CD4-positive, alpha-beta memory T cell (primary cell): ENCODE measurements at regions not wholly inside any gene's neighbourhood (a gene's known extent, or its start where the extent isn't known, plus 50 kb on each side); places are given as distances from the start of the nearest gene placed in this dataset.

Experiments used
- CTCF ChIA-PET: fragments of 350-600 bp; sonication (Branson Sonifier 250); formaldehyde crosslinking; loops from one replicate; lab custom pipeline; 2021; ENCODE audit warnings: inconsistent platforms; ENCODE audit not compliant: partially characterized antibody; lab: Charles Lee
- POLR2A ChIA-PET: fragments of 350-600 bp; sonication (Branson Sonifier 250); formaldehyde crosslinking; loops from one replicate; lab custom pipeline; 2021; ENCODE audit not compliant: partially characterized antibody; lab: Charles Lee
- DNase-seq, 5 donors: peaks; one replicate each; pipeline versions ENCODE4 v3.0.0 to v3.0.0-alpha.2; 2020 to 2022; ENCODE audit warnings: mixed read lengths in 1 of 5
- H3K27ac ChIP-seq: one replicate; pipeline ENCODE4 v1.7.0; 2013; ENCODE audit warnings: low read depth, low read length
- H3K27me3 ChIP-seq: 2 replicates; pipeline ENCODE4 v1.7.0; 2013; ENCODE audit warnings: mild to moderate bottlenecking, low read length, moderate library complexity; ENCODE audit not compliant: insufficient read depth
- H3K36me3 ChIP-seq: 2 replicates; pipeline ENCODE4 v1.7.0; 2013; ENCODE audit warnings: mild to moderate bottlenecking, low read length, moderate library complexity; ENCODE audit not compliant: insufficient read depth
- H3K4me1 ChIP-seq: 2 replicates; pipeline ENCODE4 v1.7.0; 2013; ENCODE audit warnings: mild to moderate bottlenecking, low read length, moderate library complexity; ENCODE audit not compliant: insufficient read depth
- H3K4me3 ChIP-seq, 2 donors: one replicate each; pipeline ENCODE4 v1.7.0; 2013; ENCODE audit warnings: low read length in 2 of 2, mild to moderate bottlenecking in 1 of 2
- H3K9me3 ChIP-seq, 2 donors: one replicate each; pipeline ENCODE4 v1.7.0; 2013; ENCODE audit warnings: low read length in 2 of 2, control low read depth in 1 of 2; ENCODE audit not compliant: control insufficient read depth in 1 of 2
- H3K27ac Mint-ChIP-seq, 7 donors: one replicate each; pipeline ENCODE4 v1.8.0; 2020 to 2021; ENCODE audit warnings: mixed read lengths in 7 of 7, mild to moderate bottlenecking in 6 of 7, inconsistent platforms in 3 of 7, moderate library complexity in 3 of 7
- H3K27me3 Mint-ChIP-seq, 2 donors: one replicate each; pipeline ENCODE4 v1.8.0; 2020 to 2021; ENCODE audit warnings: mixed read lengths in 2 of 2
- H3K36me3 Mint-ChIP-seq, 2 donors: one replicate each; pipeline ENCODE4 v1.8.0; 2020 to 2021; ENCODE audit warnings: mixed read lengths in 2 of 2, inconsistent platforms in 1 of 2, mild to moderate bottlenecking in 1 of 2
- H3K4me1 Mint-ChIP-seq, 4 donors: one replicate each; pipeline ENCODE4 v1.8.0; 2020 to 2021; ENCODE audit warnings: mixed read lengths in 4 of 4, mild to moderate bottlenecking in 1 of 4
- H3K4me3 Mint-ChIP-seq, 8 donors: one replicate each; pipeline ENCODE4 v1.8.0; 2020 to 2021; ENCODE audit warnings: mixed read lengths in 8 of 8, mild to moderate bottlenecking in 7 of 8, moderate library complexity in 6 of 8, inconsistent platforms in 3 of 8
- H3K9me3 Mint-ChIP-seq, 8 donors: one replicate each; pipeline ENCODE4 v1.8.0; 2020 to 2021; ENCODE audit warnings: mixed read lengths in 8 of 8, mild to moderate bottlenecking in 5 of 8, inconsistent platforms in 3 of 8, moderate library complexity in 1 of 8
- intact Hi-C: fragments of 100-400 bp; cut with micrococcal nuclease; formaldehyde crosslinking; loops from one replicate; pipeline ENCODE4 v1.15.1; 2023

DNA sequence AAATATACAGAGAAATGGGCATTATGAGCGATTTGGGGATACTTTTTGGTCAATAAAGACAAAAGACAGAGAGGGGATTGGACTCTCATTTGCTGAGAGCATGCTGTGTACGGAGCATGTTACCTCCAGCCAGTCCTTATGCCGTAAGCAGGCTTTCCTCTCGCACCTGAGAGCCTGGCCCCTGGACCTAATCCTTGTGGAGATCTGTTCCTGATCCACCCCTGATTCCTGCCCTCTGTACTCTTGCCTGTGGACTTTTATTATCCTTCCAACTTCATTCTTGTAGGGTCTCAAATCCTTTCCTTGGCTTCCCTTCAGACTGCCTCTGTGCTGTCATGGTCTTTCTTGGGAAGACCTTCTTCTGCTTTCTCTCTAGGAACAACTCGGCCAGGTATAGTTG lies 803.1 kb upstream of the RAB6C start:
- CTCF ChIA-PET = no interaction called here
- no peak overlapping the region for H3K4me3 ChIP-seq
- no peaks in the 10 kb centered on the region for H3K9me3 ChIP-seq

DNA sequence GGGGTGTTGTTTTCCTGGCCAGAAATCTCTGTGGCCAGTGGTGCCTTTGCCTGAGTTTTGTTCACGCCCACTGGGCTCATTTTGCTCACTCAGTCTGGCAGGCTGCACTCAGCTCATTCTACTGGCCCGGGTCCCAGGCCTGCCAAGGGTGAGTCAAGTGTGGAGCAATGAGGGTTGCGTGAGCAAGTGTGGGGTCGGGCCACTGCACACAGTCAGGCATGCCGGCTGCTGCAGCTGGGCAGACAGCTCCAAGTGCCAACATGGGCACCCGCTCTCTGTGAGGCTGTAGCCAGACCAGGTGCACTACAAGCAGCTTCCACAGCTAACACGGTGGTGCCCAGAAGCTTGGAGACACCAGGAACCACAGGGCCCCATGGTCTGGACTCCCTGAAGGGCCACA lies 801.1 kb upstream of the RAB6C start:
- no peak overlapping the region for H3K27ac Mint-ChIP-seq
- no peaks in the 10 kb centered on the region for H3K36me3 Mint-ChIP-seq
- Histone ChIP-seq H3K27ac (no peak overlapping the region), H3K36me3 (no peaks in the 10 kb centered on the region), H3K4me3 (no peak overlapping the region), H3K4me1 (no peaks in the 10 kb centered on the region), H3K27me3 (no peaks in the 10 kb centered on the region), H3K9me3 (no peaks in the 10 kb centered on the region)
- no peaks in the 10 kb centered on the region for H3K27me3 Mint-ChIP-seq
- H3K9me3 Mint-ChIP-seq = peaks cover 0 to 8% (median 1%) of the 10 kb centered on the region in 8 donors
- no peaks in the 10 kb centered on the region for H3K4me1 Mint-ChIP-seq
- ChIA-PET CTCF (no interaction called here), POLR2A (no interaction called here)
- no peak overlapping the region for H3K4me3 Mint-ChIP-seq
- no peak for DNase-seq
- intact Hi-C loops = no loop called here

More for the DNA sequence above, 803.1 kb upstream of the RAB6C start:
- H3K4me3 Mint-ChIP-seq = no peak overlapping the region
- no peak for DNase-seq
- no peak overlapping the region for H3K27ac ChIP-seq
- no peaks in the 10 kb centered on the region for H3K27me3 ChIP-seq
- H3K27ac Mint-ChIP-seq = no peak overlapping the region
- no peaks in the 10 kb centered on the region for H3K36me3 ChIP-seq
- no peaks in the 10 kb centered on the region for H3K27me3 Mint-ChIP-seq
- H3K4me1 ChIP-seq = no peaks in the 10 kb centered on the region
- no peaks in the 10 kb centered on the region for H3K4me1 Mint-ChIP-seq
- peaks cover 0 to 8% (median 4%) of the 10 kb centered on the region in 8 donors for H3K9me3 Mint-ChIP-seq
- intact Hi-C loops = no loop called here
- H3K36me3 Mint-ChIP-seq = no peaks in the 10 kb centered on the region
- POLR2A ChIA-PET = no interaction called here

DNA sequence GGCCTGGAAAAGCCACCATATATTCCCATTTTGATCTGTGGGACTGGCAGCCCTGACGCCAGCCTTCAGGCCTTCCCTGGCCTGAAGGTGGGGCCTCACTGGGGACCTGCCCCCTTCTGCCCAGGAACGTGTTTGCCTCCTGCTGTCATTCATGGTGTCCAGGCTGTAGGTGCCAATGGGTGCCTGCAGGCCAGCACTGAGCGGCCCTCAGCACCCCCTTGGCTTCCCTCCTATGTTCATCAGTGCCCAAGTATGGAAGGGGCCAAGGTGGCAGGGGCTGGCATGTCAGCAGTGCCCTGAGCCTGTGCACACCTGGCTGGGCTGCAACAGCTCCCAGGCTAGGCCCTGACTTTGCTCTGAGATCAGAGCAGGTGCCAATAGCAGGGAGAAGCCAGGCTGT lies 800.3 kb upstream of the RAB6C start:
- intact Hi-C loops = no loop called here
- ChIA-PET CTCF (no interaction called here), POLR2A (no interaction called here)
- Mint-ChIP-seq H3K9me3 (peaks cover 0 to 6% (median 1%) of the 10 kb centered on the region in 8 donors), H3K4me3 (no peak overlapping the region), H3K36me3 (no peaks in the 10 kb centered on the region), H3K27ac (no peak overlapping the region), H3K27me3 (no peaks in the 10 kb centered on the region), H3K4me1 (no peaks in the 10 kb centered on the region)
- no peak for DNase-seq
- Histone ChIP-seq H3K36me3 (no peaks in the 10 kb centered on the region), H3K4me3 (no peak overlapping the region), H3K27ac (no peak overlapping the region), H3K4me1 (no peaks in the 10 kb centered on the region), H3K27me3 (no peaks in the 10 kb centered on the region), H3K9me3 (no peaks in the 10 kb centered on the region)

DNA sequence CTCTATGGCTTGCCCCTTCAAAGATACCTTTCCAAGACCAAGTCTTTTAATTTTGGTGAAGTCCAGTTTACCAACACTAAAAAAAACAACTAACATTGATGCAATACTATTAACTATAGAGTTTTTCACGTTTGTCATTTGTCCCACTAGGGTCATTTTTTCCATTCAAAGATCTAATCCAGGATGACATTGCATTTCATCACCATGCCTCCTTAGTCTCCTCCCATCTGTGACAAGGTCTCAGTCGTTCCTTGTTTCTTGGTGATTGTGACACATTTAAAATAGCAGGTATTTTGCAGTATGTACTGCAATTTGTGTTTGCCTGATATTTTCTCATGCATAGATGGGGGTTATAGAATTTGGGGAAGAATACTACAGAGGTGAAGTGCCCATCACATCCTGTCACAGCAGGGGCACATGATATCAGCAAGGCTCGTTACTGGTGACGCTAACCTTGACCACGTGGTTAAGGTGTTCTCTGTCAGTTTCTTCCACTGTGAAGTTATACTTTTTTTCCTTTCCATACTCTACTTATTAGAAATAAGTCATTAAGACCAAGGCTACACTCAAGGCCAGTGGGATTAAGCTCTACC lies 799.2 kb upstream of the RAB6C start:
- CTCF ChIA-PET = no interaction called here
- H3K27me3 Mint-ChIP-seq = no peaks in the 10 kb centered on the region

DNA sequence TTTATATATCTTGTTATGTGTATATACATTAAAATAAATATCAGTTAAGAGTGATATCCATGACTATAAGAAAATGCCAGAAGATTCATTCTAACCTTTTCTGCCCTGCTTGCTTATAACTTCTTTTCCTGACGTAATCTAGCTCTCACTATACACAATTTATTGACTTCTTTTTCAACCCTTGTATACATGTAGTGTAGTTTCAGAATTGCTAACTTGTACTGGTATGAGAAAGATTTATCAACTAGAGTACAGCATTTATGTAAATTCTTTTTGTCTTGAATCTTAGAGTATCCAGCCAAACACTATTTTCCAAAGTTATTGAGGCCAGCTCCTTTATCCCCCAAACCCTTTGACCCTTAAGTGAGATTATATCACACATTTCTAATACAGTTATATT lies 798.0 kb upstream of the RAB6C start:
- intact Hi-C loops = no loop called here
- Histone ChIP-seq H3K4me1 (no peaks in the 10 kb centered on the region), H3K27ac (no peak overlapping the region), H3K27me3 (no peaks in the 10 kb centered on the region), H3K9me3 (no peaks in the 10 kb centered on the region), H3K36me3 (no peaks in the 10 kb centered on the region), H3K4me3 (no peak overlapping the region)
- ChIA-PET POLR2A (no interaction called here), CTCF (no interaction called here)
- no peak for DNase-seq
- H3K27me3 Mint-ChIP-seq = no peaks in the 10 kb centered on the region
- no peak overlapping the region for H3K27ac Mint-ChIP-seq
- no peaks in the 10 kb centered on the region for H3K4me1 Mint-ChIP-seq
- no peaks in the 10 kb centered on the region for H3K36me3 Mint-ChIP-seq
- H3K4me3 Mint-ChIP-seq = no peak overlapping the region
- H3K9me3 Mint-ChIP-seq = peaks cover 0 to 4% (median 1%) of the 10 kb centered on the region in 8 donors

More for the DNA sequence above, 799.2 kb upstream of the RAB6C start:
- H3K9me3 ChIP-seq = no peaks in the 10 kb centered on the region
- H3K36me3 Mint-ChIP-seq = no peaks in the 10 kb centered on the region
- H3K4me3 Mint-ChIP-seq = no peak overlapping the region
- POLR2A ChIA-PET = no interaction called here
- intact Hi-C loops = no loop called here
- no peaks in the 10 kb centered on the region for H3K4me1 Mint-ChIP-seq
- no peak overlapping the region for H3K27ac Mint-ChIP-seq
- peaks cover 0 to 6% (median 1%) of the 10 kb centered on the region in 8 donors for H3K9me3 Mint-ChIP-seq
- H3K36me3 ChIP-seq = no peaks in the 10 kb centered on the region
- no peak overlapping the region for H3K27ac ChIP-seq
- no peaks in the 10 kb centered on the region for H3K27me3 ChIP-seq
- no peaks in the 10 kb centered on the region for H3K4me1 ChIP-seq
- H3K4me3 ChIP-seq = no peak overlapping the region
- DNase-seq = no peak

DNA sequence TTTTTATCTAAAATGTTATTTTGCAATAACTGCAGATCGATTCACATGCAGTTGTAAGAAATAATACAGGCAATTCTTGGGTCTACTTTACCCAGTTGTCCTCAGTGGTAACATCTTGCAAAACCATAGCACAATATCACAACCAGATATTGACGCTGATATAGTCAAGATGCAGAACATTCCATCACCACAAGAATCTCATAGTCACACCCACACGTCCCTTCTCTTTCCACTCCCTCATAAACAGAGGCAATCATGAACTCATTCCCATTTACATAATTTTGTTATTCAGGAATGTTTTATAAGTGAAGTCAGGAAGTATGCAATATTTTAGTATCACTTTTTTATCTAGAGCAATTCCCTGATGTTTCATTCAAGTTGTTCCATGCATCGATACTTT lies 797.5 kb upstream of the RAB6C start:
- Histone ChIP-seq H3K36me3 (no peaks in the 10 kb centered on the region), H3K9me3 (no peaks in the 10 kb centered on the region), H3K27ac (no peak overlapping the region), H3K4me3 (no peak overlapping the region), H3K27me3 (no peaks in the 10 kb centered on the region), H3K4me1 (no peaks in the 10 kb centered on the region)
- no peaks in the 10 kb centered on the region for H3K36me3 Mint-ChIP-seq
- H3K27ac Mint-ChIP-seq = no peak overlapping the region
- CTCF ChIA-PET = no interaction called here
- H3K9me3 Mint-ChIP-seq = peaks cover 0 to 4% (median 0%) of the 10 kb centered on the region in 8 donors
- POLR2A ChIA-PET = no interaction called here
- no peaks in the 10 kb centered on the region for H3K27me3 Mint-ChIP-seq
- intact Hi-C loops = no loop called here
- no peaks in the 10 kb centered on the region for H3K4me1 Mint-ChIP-seq
- H3K4me3 Mint-ChIP-seq = no peak overlapping the region
- no peak for DNase-seq

DNA sequence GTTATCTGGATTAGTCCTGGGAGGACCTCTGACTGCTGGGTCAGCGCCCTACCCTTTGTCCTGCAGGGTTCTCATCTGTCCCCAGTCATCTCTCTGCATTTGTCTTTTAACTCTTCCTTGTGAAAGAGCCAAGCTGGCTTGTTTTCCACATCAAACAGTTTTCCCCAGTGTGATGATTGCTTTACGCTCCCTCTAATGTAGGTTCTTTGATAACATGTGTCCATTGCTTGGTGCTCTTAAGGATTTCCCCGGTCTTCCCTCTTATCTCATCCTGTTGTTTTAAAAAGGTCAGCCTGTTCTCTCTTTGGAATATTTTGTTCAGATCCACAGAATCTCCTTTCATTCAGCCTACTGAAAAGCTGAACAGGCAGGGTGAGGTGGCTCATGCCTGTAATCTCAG lies 792.1 kb upstream of the RAB6C start:
- no peak overlapping the region for H3K27ac Mint-ChIP-seq
- ChIA-PET CTCF (no interaction called here), POLR2A (no interaction called here)
- Histone ChIP-seq H3K36me3 (no peaks in the 10 kb centered on the region), H3K27ac (no peak overlapping the region), H3K27me3 (no peaks in the 10 kb centered on the region), H3K4me1 (no peaks in the 10 kb centered on the region), H3K4me3 (no peak overlapping the region), H3K9me3 (no peaks in the 10 kb centered on the region)
- H3K9me3 Mint-ChIP-seq = peaks cover 0 to 12% (median 0%) of the 10 kb centered on the region in 8 donors
- DNase-seq = no peak
- H3K4me3 Mint-ChIP-seq = no peak overlapping the region
- peaks cover 0 to 2% of the 10 kb centered on the region in 2 donors for H3K27me3 Mint-ChIP-seq
- no peaks in the 10 kb centered on the region for H3K4me1 Mint-ChIP-seq
- H3K36me3 Mint-ChIP-seq = no peaks in the 10 kb centered on the region
- intact Hi-C loops = no loop called here

DNA sequence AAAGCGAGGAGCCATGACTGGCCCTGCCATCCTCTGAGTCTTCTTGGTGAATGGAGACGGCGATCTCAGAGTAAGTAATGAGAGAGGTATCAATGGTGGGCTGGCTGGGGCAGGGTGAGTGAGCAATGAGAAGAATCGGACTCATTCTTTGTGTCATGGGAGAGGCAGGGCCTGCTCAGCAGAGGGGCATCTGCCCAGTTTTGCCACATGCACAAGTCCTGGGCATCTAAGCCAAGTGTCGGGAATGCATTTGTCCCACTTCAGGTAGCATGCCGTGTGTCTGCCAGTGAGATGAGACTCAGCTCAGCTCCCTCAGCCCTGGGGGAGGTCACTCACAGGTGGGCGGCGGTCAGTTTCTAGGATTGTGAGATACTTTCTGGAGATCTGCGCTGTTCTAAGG lies 791.0 kb upstream of the RAB6C start:
- Mint-ChIP-seq H3K4me3 (no peak overlapping the region), H3K9me3 (peaks cover 0 to 12% (median 0%) of the 10 kb centered on the region in 8 donors), H3K36me3 (no peaks in the 10 kb centered on the region), H3K27ac (no peak overlapping the region), H3K4me1 (no peaks in the 10 kb centered on the region), H3K27me3 (peaks cover 0 to 2% of the 10 kb centered on the region in 2 donors)
- Histone ChIP-seq H3K9me3 (no peaks in the 10 kb centered on the region), H3K4me1 (no peaks in the 10 kb centered on the region), H3K27me3 (no peaks in the 10 kb centered on the region), H3K27ac (no peak overlapping the region), H3K4me3 (no peak overlapping the region), H3K36me3 (no peaks in the 10 kb centered on the region)
- ChIA-PET POLR2A (no interaction called here), CTCF (no interaction called here)
- peak in 1 of 5 donors; percentile 18 for DNase-seq
- intact Hi-C loops = no loop called here
